T-cell (primary cell): ENCODE measurements at regions not wholly inside any gene's neighbourhood (a gene's known extent, or its start where the extent isn't known, plus 50 kb on each side); places are given as distances from the start of the nearest gene placed in this dataset.
"Not testable (repeated sequence)": the region's sequence is repeated elsewhere in the genome, so short reads cannot be mapped to it uniquely, and the experiment has no call there.

Experiments used
- ATAC-seq, 4 experiments: fragments of 200-7000 bp in 3 of 4; fragments of 150-1000 bp in 1 of 4; cut with Tn5 transposase; replicated peaks in 1 of 4; 1 replicate in 3 of 4; 2 replicates in 1 of 4; pipeline ENCODE4 v1.10.0; 2021; ENCODE audit warnings: moderate library complexity in 3 of 4, mild to moderate bottlenecking in 2 of 4, moderate number of reproducible peaks in 1 of 4
- CTCF ChIA-PET, 2 donors: fragments of 300-600 bp; sonication (Branson Sonifier 250); formaldehyde crosslinking; loops; one replicate each; lab custom pipeline; 2022; ENCODE audit warnings: antibody characterized with exemption in 2 of 2; lab: Charles Lee
- POLR2A ChIA-PET, 2 donors: fragments of 300-600 bp; sonication (Branson Sonifier 250); formaldehyde crosslinking; loops; one replicate each; lab custom pipeline; 2022; ENCODE audit warnings: antibody characterized with exemption in 2 of 2; lab: Charles Lee
- DNase-seq, 35 experiments: peaks; one replicate each; pipeline versions ENCODE4 v3.0.0 to v3.0.0-alpha.2; 2013 to 2023
- H3K27ac ChIP-seq: one replicate; pipeline ENCODE4 v1.5.1; 2013; ENCODE audit warnings: low read length
- H3K27me3 ChIP-seq, 2 experiments: replicated peaks in 1 of 2; 1 replicate in 1 of 2; 2 replicates in 1 of 2; pipeline versions ENCODE4 v1.6.1 to v1.7.0; 2013; ENCODE audit warnings: low read length in 1 of 2, mixed read lengths in 1 of 2; ENCODE audit not compliant: control insufficient read depth in 2 of 2, insufficient read depth in 2 of 2; ENCODE audit errors: extremely low read depth in 1 of 2
- H3K36me3 ChIP-seq, 2 donors: 1 replicate in 1 of 2; 2 replicates in 1 of 2; pipeline versions ENCODE4 v1.6.1 to v1.7.0; 2013; ENCODE audit warnings: low read length in 1 of 2; ENCODE audit not compliant: control insufficient read depth in 2 of 2, insufficient read depth in 1 of 2; ENCODE audit errors: extremely low read depth in 1 of 2
- H3K4me1 ChIP-seq, 2 experiments: 1 replicate in 1 of 2; 2 replicates in 1 of 2; pipeline versions ENCODE4 v1.6.1 to v1.7.0; 2013; ENCODE audit warnings: low read length in 2 of 2, mixed read lengths in 1 of 2; ENCODE audit not compliant: insufficient read depth in 2 of 2, control insufficient read depth in 1 of 2; ENCODE audit errors: extremely low read depth in 1 of 2
- H3K4me3 ChIP-seq, 2 donors: 1 replicate in 1 of 2; 2 replicates in 1 of 2; pipeline versions ENCODE4 v1.5.1 to v1.7.0; 2013; ENCODE audit warnings: mild to moderate bottlenecking in 2 of 2, low read length in 1 of 2, moderate library complexity in 1 of 2; ENCODE audit not compliant: control insufficient read depth in 1 of 2; ENCODE audit errors: extremely low read depth in 1 of 2
- H3K9me3 ChIP-seq: 2 replicates; pipeline ENCODE4 v1.7.0; 2013
- H3K27ac Mint-ChIP-seq, 2 donors: one replicate each; pipeline ENCODE4 v1.8.0; 2020 to 2021; ENCODE audit warnings: mild to moderate bottlenecking in 2 of 2, mixed read lengths in 2 of 2
- H3K27me3 Mint-ChIP-seq, 2 donors: one replicate each; pipeline ENCODE4 v1.8.0; 2021 to 2022; ENCODE audit warnings: mixed read lengths in 2 of 2
- H3K36me3 Mint-ChIP-seq: one replicate; pipeline ENCODE4 v1.8.0; 2021; ENCODE audit warnings: mixed read lengths
- H3K4me1 Mint-ChIP-seq, 3 donors: one replicate each; pipeline ENCODE4 v1.8.0; 2020 to 2022; ENCODE audit warnings: mixed read lengths in 3 of 3, mild to moderate bottlenecking in 1 of 3
- H3K4me3 Mint-ChIP-seq, 3 donors: one replicate each; pipeline ENCODE4 v1.8.0; 2020 to 2022; ENCODE audit warnings: mild to moderate bottlenecking in 3 of 3, mixed read lengths in 3 of 3, moderate library complexity in 3 of 3
- H3K9me3 Mint-ChIP-seq, 3 donors: one replicate each; pipeline ENCODE4 v1.8.0; 2020 to 2022; ENCODE audit warnings: mixed read lengths in 3 of 3
- WGBS: methylation state at CpG from one replicate; pipeline ENCODE4 v1.1.5; 2013; ENCODE audit warnings: missing lambda C conversion rate; ENCODE audit not compliant: insufficient coverage; 5-methylcytosine and 5-hydroxymethylcytosine counted together

DNA sequence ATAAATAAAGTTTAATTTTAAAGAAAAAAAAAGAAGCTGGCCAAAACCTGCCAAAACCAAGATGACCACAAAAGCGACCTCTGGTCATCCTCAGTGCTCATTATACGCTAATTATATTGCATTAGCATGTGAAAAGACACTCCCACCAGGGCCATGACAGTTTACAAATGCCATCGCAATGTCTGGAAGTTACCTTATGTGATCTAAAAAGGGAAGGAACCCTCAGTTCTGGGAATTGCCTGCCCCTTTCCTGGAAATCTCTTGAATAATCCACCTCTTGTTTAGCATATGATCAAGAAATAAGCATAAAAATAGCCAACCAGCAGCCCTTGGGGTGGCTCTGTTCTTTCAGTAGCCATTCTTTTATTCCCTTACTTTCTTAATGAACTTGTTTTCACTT, 178.3 kb upstream of the MAP1B start:
- Histone ChIP-seq H3K9me3 (no peaks in the 10 kb centered on the region), H3K36me3 (no peaks in the 10 kb centered on the region), H3K27ac (no peak overlapping the region), H3K4me3 (no peak overlapping the region), H3K27me3 (peaks cover 0 to 7% of the 10 kb centered on the region in 2 experiments), H3K4me1 (no peaks in the 10 kb centered on the region)
- Mint-ChIP-seq H3K4me1 (no peaks in the 10 kb centered on the region), H3K4me3 (no peak overlapping the region), H3K9me3 (peaks cover 4 to 10% (median 9%) of the 10 kb centered on the region in 3 donors), H3K27me3 (peaks cover 6 to 26% of the 10 kb centered on the region in 2 donors), H3K27ac (no peak overlapping the region), H3K36me3 (no peaks in the 10 kb centered on the region)
- ATAC-seq, result no peak
- ChIA-PET POLR2A (no interaction called here), CTCF (no interaction called here)
- no peak for DNase-seq
- no CpG with 5 or more reads among the region's 3 CpGs for WGBS

GRCh38 chr5:71930554-71930953, 176.7 kb upstream of the MAP1B start:
- H3K4me1 Mint-ChIP-seq, H3K27ac ChIP-seq, POLR2A ChIA-PET, H3K27me3 ChIP-seq, H3K36me3 ChIP-seq, ATAC-seq, CTCF ChIA-PET, H3K9me3 ChIP-seq, H3K4me1 ChIP-seq, H3K27ac Mint-ChIP-seq, DNase-seq, H3K4me3 Mint-ChIP-seq, H3K4me3 ChIP-seq, H3K36me3 Mint-ChIP-seq: not testable (repeated sequence)
- H3K27me3 Mint-ChIP-seq, result peaks cover 3 to 18% of the 10 kb centered on the region in 2 donors
- peaks cover 4 to 10% (median 9%) of the 10 kb centered on the region in 3 donors for H3K9me3 Mint-ChIP-seq

GRCh38 chr5:71932131-71932654, 175.1 kb upstream of the MAP1B start:
- H3K27me3 ChIP-seq, result peaks cover 0 to 5% of the 10 kb centered on the region in 2 experiments
- H3K4me1 ChIP-seq, result no peaks in the 10 kb centered on the region
- DNase-seq, result no peak
- Mint-ChIP-seq H3K4me1 (no peaks in the 10 kb centered on the region), H3K9me3 (peaks cover 2 to 7% (median 7%) of the 10 kb centered on the region in 3 donors), H3K27ac (no peak overlapping the region), H3K27me3 (peaks cover 0 to 17% of the 10 kb centered on the region in 2 donors), H3K36me3 (no peaks in the 10 kb centered on the region), H3K4me3 (no peak overlapping the region)
- no peak overlapping the region for H3K4me3 ChIP-seq
- WGBS, result no CpG with 5 or more reads among the region's 1 CpG
- H3K27ac ChIP-seq, result no peak overlapping the region
- no peak for ATAC-seq
- CTCF ChIA-PET, result no interaction called here
- POLR2A ChIA-PET, result interaction anchor here in 1 of 2 donors (0.6 kb wide), 1 partner anchor 524 kb away, joined by 3 read pairs; no protein-coding TSS in a partner anchor
- H3K36me3 ChIP-seq, result no peaks in the 10 kb centered on the region
- no peaks in the 10 kb centered on the region for H3K9me3 ChIP-seq

DNA sequence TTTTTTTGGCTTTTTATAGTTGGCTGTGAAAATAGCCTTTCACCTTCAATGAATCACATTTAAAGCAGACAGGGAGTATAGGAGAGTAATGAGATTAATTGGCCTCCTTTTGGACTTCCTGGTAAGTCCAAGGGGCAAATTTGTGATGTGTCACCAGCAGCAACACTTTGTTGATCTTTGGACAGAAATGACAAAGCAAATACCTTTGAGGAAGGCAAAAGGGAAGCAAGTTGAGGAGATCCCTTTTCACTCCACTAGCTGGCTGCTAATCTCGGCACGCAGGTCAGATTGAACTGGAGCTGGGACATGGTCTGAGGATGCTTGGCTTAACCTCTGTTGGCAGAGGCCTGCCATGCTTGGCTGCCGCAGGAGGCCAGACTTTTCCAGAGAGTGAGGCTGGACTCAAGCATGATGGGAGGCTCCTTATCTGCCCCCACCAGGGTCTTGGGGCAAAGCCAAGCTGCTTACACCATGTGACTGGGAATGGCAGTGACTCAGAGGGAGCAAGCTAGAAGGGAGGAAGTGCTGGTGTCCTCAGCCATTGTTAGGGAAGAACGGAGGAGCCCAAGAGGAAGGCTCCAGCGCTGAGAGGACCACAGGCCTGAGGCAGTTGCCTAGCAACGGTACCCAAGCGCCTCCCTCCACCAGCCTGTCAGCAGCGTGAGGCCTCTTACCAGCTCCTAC, 174.5 kb upstream of the MAP1B start:
- Histone ChIP-seq H3K4me3 (no peak overlapping the region), H3K4me1 (no peaks in the 10 kb centered on the region), H3K36me3 (no peaks in the 10 kb centered on the region), H3K9me3 (no peaks in the 10 kb centered on the region), H3K27ac (no peak overlapping the region), H3K27me3 (peaks cover 0 to 5% of the 10 kb centered on the region in 2 experiments)
- H3K36me3 Mint-ChIP-seq, result no peaks in the 10 kb centered on the region
- peaks cover 0 to 12% of the 10 kb centered on the region in 2 donors for H3K27me3 Mint-ChIP-seq
- no peak overlapping the region for H3K27ac Mint-ChIP-seq
- CTCF ChIA-PET, result no interaction called here
- DNase-seq, result no peak
- no peak overlapping the region for H3K4me3 Mint-ChIP-seq
- 63% methylated on average over 4 of the region's 8 CpGs for WGBS
- no peaks in the 10 kb centered on the region for H3K4me1 Mint-ChIP-seq
- no peak for ATAC-seq
- H3K9me3 Mint-ChIP-seq, result peaks cover 0 to 1% (median 1%) of the 10 kb centered on the region in 3 donors
- POLR2A ChIA-PET, result no interaction called here

GRCh38 chr5:71934322-71934721, 173.0 kb upstream of the MAP1B start:
- Histone ChIP-seq H3K4me1 (no peaks in the 10 kb centered on the region), H3K27ac (no peak overlapping the region), H3K9me3 (no peaks in the 10 kb centered on the region), H3K4me3 (no peak overlapping the region), H3K36me3 (no peaks in the 10 kb centered on the region), H3K27me3 (peaks cover 0 to 14% of the 10 kb centered on the region in 2 experiments)
- DNase-seq (no peak), ATAC-seq (no peak)
- H3K36me3 Mint-ChIP-seq, result no peaks in the 10 kb centered on the region
- no peaks in the 10 kb centered on the region for H3K9me3 Mint-ChIP-seq
- peaks cover 4 to 18% of the 10 kb centered on the region in 2 donors for H3K27me3 Mint-ChIP-seq
- H3K27ac Mint-ChIP-seq, result no peak overlapping the region
- WGBS, result no CpG with 5 or more reads among the region's 1 CpG
- H3K4me3 Mint-ChIP-seq, result no peak overlapping the region
- ChIA-PET POLR2A (no interaction called here), CTCF (no interaction called here)
- no peaks in the 10 kb centered on the region for H3K4me1 Mint-ChIP-seq

GRCh38 chr5:71937921-71938698, 169.2 kb upstream of the MAP1B start:
- DNase-seq, result no peak
- H3K4me3 Mint-ChIP-seq, result no peak overlapping the region
- 85% methylated on average over 7 of the region's 11 CpGs for WGBS
- Histone ChIP-seq H3K27me3 (peaks cover 0 to 19% of the 10 kb centered on the region in 2 experiments), H3K9me3 (no peaks in the 10 kb centered on the region), H3K36me3 (no peaks in the 10 kb centered on the region), H3K27ac (no peak overlapping the region), H3K4me1 (no peaks in the 10 kb centered on the region), H3K4me3 (no peak overlapping the region)
- CTCF ChIA-PET, result no interaction called here
- H3K36me3 Mint-ChIP-seq, result no peaks in the 10 kb centered on the region
- H3K4me1 Mint-ChIP-seq, result no peaks in the 10 kb centered on the region
- peaks cover 12 to 13% of the 10 kb centered on the region in 2 donors for H3K27me3 Mint-ChIP-seq
- H3K27ac Mint-ChIP-seq, result no peak overlapping the region
- POLR2A ChIA-PET, result no interaction called here
- H3K9me3 Mint-ChIP-seq, result no peaks in the 10 kb centered on the region
- ATAC-seq, result no peak
